Spleen (tissue), 11 donors: ENCODE measurements at regions not wholly inside any gene's neighbourhood (a gene's known extent, or its start where the extent isn't known, plus 50 kb on each side); places are given as distances from the start of the nearest gene placed in this dataset.

Experiments
- DNase-seq: peaks from one replicate; pipeline ENCODE4 v3.0.0-alpha.2; 2020
- H3K27ac ChIP-seq, 8 donors: fragments of 200-600 bp; sonication (generic) in 7 of 8; 1 replicate in 4 of 8; 2 replicates in 4 of 8; pipeline versions ENCODE4 v1.5.0 to v1.8.0; 2016 to 2021; ENCODE audit warnings: inconsistent platforms in 4 of 8, mild to moderate bottlenecking in 4 of 8, moderate library complexity in 1 of 8
- H3K27me3 ChIP-seq, 7 donors: fragments of 200-600 bp; sonication (generic) in 6 of 7; replicated peaks in 1 of 7; 1 replicate in 4 of 7; 2 replicates in 3 of 7; pipeline versions ENCODE4 v1.5.0 to v1.8.0; 2016 to 2021; ENCODE audit warnings: inconsistent platforms in 3 of 7, mild to moderate bottlenecking in 1 of 7
- H3K36me3 ChIP-seq, 6 donors: fragments of 200-600 bp; sonication (generic) in 5 of 6; 1 replicate in 4 of 6; 2 replicates in 2 of 6; pipeline versions ENCODE4 v1.5.0 to v1.8.0; 2016 to 2021; ENCODE audit warnings: inconsistent platforms in 2 of 6
- H3K4me1 ChIP-seq, 6 donors: fragments of 200-600 bp; sonication (generic) in 5 of 6; 1 replicate in 3 of 6; 2 replicates in 3 of 6; pipeline versions ENCODE4 v1.5.0 to v1.8.0; 2016 to 2021; ENCODE audit warnings: inconsistent platforms in 3 of 6
- H3K4me3 ChIP-seq, 8 donors: fragments of 200-600 bp; sonication (generic) in 7 of 8; 1 replicate in 4 of 8; 2 replicates in 4 of 8; pipeline versions ENCODE4 v1.5.0 to v1.8.0; 2016 to 2021; ENCODE audit warnings: inconsistent platforms in 4 of 8, mild to moderate bottlenecking in 4 of 8, moderate library complexity in 2 of 8
- H3K9me3 ChIP-seq, 8 donors: fragments of 200-600 bp; sonication (generic) in 7 of 8; 1 replicate in 4 of 8; 2 replicates in 4 of 8; pipeline versions ENCODE4 v1.5.0 to v1.8.0; 2016 to 2021; ENCODE audit warnings: inconsistent platforms in 4 of 8
- POLR2A ChIP-seq, 3 donors: fragments of 450-650 bp; IDR thresholded peaks; one replicate each; pipeline ENCODE4 v1.5.1; 2017; ENCODE audit warnings: antibody characterized with exemption in 3 of 3, mild to moderate bottlenecking in 1 of 3
- POLR2AphosphoS5 ChIP-seq, 3 donors: sonication (generic); formaldehyde crosslinking; IDR thresholded peaks; one replicate each; pipeline ENCODE4 v1.5.1; 2017; ENCODE audit warnings: antibody characterized with exemption in 3 of 3
- WGBS, 5 donors: extraction: QIAGEN DNeasy Blood & Tissue Kit in 3 of 5; methylation state at CpG; one replicate each; pipeline versions ENCODE4 v1.1.5 to v1.1.7; 2013 to 2018; 5-methylcytosine and 5-hydroxymethylcytosine counted together
- intact Hi-C: fragments of 100-400 bp; cut with DNase I; formaldehyde crosslinking; loops from one replicate; pipeline ENCODE4 v1.15.0; 2023; ENCODE audit warnings: low total_unique reads
- TF ChIP-seq, protein P1 (sequence below), 11 experiments: fragments of 200-600 bp in 7 of 11; fragments of 450-650 bp in 4 of 11; sonication (generic) in 4 of 11; IDR thresholded peaks in 8 of 11; conservative IDR thresholded peaks in 3 of 11; 1 replicate in 7 of 11; 2 replicates in 4 of 11; pipeline versions ENCODE4 v1.4.0 to v1.8.0; 2016 to 2021; ENCODE audit warnings: antibody characterized with exemption in 11 of 11, inconsistent platforms in 4 of 11, mild to moderate bottlenecking in 1 of 11
- donor health status: healthy with polysubstance abuse.
- donor health status: DM: no; HTN: no; CAD: no; lungs with moderate emphysema.
- donor health status: DM: no; HTN: no; CAD: no.
- donor health status: Bipolar disorder and iron deficiency.
- donor health status: healthy.
- donor health status: DM: no; HTN: no; CAD: no.
- donor health status: DM: yes; HTN: yes; CAD: no.

- Histone ChIP-seq H3K36me3 (no peaks in the 10 kb centered on the region), H3K9me3 (no peaks in the 10 kb centered on the region), H3K4me1 (no peaks in the 10 kb centered on the region), H3K27me3 (no peaks in the 10 kb centered on the region), H3K4me3 (no peak overlapping the region), H3K27ac (no peak overlapping the region)
- no peak for TF ChIP-seq POLR2AphosphoS5 (IDR thresholded peaks at IDR 0.05)
- no peak for TF ChIP-seq POLR2A (IDR thresholded peaks at IDR 0.05)
- TF ChIP-seq, protein P1, sequence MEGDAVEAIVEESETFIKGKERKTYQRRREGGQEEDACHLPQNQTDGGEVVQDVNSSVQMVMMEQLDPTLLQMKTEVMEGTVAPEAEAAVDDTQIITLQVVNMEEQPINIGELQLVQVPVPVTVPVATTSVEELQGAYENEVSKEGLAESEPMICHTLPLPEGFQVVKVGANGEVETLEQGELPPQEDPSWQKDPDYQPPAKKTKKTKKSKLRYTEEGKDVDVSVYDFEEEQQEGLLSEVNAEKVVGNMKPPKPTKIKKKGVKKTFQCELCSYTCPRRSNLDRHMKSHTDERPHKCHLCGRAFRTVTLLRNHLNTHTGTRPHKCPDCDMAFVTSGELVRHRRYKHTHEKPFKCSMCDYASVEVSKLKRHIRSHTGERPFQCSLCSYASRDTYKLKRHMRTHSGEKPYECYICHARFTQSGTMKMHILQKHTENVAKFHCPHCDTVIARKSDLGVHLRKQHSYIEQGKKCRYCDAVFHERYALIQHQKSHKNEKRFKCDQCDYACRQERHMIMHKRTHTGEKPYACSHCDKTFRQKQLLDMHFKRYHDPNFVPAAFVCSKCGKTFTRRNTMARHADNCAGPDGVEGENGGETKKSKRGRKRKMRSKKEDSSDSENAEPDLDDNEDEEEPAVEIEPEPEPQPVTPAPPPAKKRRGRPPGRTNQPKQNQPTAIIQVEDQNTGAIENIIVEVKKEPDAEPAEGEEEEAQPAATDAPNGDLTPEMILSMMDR (IDR thresholded peaks at IDR 0.05 in 8 of 11, conservative IDR thresholded peaks at IDR 0.05 in 3 of 11) = no peak
- WGBS, 5 donors = 86 to 93% (median 91%) methylated on average over 5 of the region's 5 CpGs
- intact Hi-C loops = no loop called here
- DNase-seq = no peak
Observed at GRCh38 chr5:53429706-53430105, 50.7 kb upstream of the FST start.

DNA sequence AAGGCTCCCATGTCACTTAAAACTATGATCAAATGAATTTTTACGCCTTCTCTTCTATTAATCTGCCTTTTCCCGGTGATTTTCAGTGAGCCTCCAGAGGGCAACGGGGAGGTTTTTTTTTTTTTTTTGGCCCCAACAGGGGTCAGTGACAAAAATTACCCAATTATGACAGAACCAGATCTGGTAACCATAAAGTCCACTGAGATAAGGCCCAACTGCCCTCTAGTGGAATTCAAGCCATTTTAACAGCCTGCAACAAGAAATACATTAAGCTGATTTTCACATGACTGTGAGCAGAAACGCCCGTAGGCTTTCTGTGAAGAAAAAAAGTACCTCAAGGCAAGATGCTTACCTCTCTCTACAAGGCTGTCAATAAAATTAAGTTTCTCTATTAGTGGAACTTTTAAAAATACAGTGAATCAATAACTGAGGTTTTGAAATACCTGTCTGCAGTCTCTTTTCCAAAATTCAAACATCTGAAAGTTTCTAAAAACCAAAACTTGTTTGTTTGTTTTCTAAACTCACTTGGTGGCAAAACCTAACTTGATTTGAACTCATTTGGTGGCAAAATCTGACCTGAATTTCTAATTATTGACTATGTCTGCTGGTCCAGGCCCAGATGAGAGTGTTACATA lies 49.7 kb upstream of the FST start:
- Histone ChIP-seq H3K4me1 (no peaks in the 10 kb centered on the region), H3K9me3 (no peaks in the 10 kb centered on the region), H3K36me3 (no peaks in the 10 kb centered on the region), H3K27me3 (no peaks in the 10 kb centered on the region), H3K27ac (no peak overlapping the region), H3K4me3 (no peak overlapping the region)
- TF ChIP-seq POLR2AphosphoS5 (IDR thresholded peaks at IDR 0.05) (no peak), POLR2A (IDR thresholded peaks at IDR 0.05) (no peak)
- TF ChIP-seq, protein P1 (IDR thresholded peaks at IDR 0.05 in 8 of 11, conservative IDR thresholded peaks at IDR 0.05 in 3 of 11) = peak in 5 of 11 experiments; percentile 8 to 36 (median 16)
- no peak for DNase-seq
- intact Hi-C loops = no loop called here
- WGBS, 5 donors = 65 to 92% (median 73%) methylated on average over 5 of the region's 5 CpGs
